NCI-H748 treated with DMSO at 0.1 percent for 48 hours (cell line): ENCODE measurements at regions not wholly inside any gene's neighbourhood (a gene's known extent, or its start where the extent isn't known, plus 50 kb on each side); places are given as distances from the start of the nearest gene placed in this dataset.
"Not testable (repeated sequence)": the region's sequence is repeated elsewhere in the genome, so short reads cannot be mapped to it uniquely, and the experiment has no call there.

Source experiments
- DNase-seq: peaks from one replicate; lab custom pipeline; 2025; lab: John Stamatoyannopoulos, UW

- DNase-seq = no peak
Measured at GRCh38 chr11:101292661-101293240, 163.1 kb upstream of the PGR start.

- DNase-seq = no peak
Measured at GRCh38 chr11:101291279-101291678, 161.7 kb upstream of the PGR start.

- DNase-seq = no peak
Measured at GRCh38 chr11:101288392-101288791, 158.8 kb upstream of the PGR start.

- no peak for DNase-seq
Measured at GRCh38 chr11:101279728-101280127, 150.1 kb upstream of the PGR start.

DNA sequence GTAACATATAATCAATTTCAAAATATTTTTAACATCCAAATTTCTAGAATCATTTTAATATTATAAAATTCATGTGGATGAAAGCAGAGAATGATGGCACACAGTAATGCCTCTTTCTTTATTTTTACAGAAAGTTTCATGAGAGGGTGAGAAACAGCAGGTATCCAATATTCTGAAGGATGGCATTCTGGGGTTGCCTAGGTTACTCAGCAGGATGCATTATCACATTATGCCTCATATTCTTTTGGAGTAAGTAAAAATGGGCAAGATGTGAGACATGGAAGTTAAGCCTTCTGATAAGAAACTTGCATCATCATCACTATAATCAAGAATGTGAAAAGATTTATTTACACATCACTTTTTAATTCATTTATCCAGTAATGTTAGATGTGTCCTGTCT lies 148.7 kb upstream of the PGR start:
- peak; percentile 9 for DNase-seq

DNA sequence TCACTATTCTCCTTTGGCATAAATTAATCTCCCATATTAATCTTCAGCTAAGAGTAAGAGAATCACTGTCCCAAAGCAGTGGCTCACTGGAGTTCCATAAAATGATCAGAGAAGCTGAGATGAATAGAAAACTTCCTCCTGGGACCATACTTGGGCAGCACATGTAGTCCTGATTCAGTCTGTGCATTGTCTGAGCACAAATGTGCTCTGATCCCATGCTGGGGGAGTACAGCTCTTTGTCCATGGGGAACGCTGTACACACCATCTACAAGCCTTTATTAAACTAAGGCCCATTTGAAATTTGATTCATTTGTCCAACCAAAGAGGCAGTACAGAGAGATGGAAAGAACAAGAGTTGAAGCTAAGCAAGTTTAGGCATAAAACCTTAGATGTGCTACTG lies 147.4 kb upstream of the PGR start:
- DNase-seq = no peak

GRCh38 chr11:101269990-101270660 lies 140.5 kb upstream of the PGR start:
- DNase-seq = no peak

- no peak for DNase-seq
Measured at GRCh38 chr11:101269390-101269789, 139.8 kb upstream of the PGR start.

GRCh38 chr11:101267654-101268053 lies 138.0 kb upstream of the PGR start:
- DNase-seq = no peak

DNA sequence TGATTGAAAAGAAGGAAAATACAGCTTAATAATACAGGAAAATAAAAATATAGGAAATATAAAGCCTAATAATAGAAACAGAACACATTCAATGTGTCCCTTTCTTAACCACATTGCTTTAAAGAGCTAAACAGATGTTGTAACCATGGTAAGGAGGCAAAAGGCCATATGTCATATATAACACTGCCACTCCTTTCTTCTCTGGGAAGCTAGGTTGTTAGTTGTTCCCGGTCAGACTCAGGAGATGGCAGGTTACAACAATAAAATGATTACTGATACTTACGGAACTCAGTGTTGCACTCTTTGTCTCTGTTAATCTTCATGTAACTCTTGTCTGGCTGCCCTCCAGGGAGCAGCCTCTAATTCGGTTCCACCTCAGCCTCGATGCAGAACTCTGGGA lies 134.7 kb upstream of the PGR start:
- DNase-seq = no peak

GRCh38 chr11:101262995-101263394 lies 133.4 kb upstream of the PGR start:
- no peak for DNase-seq

- DNase-seq = no peak
Measured at GRCh38 chr11:101262258-101262657, 132.6 kb upstream of the PGR start.

- no peak for DNase-seq
Measured at GRCh38 chr11:101255036-101255435, 125.4 kb upstream of the PGR start.

DNA sequence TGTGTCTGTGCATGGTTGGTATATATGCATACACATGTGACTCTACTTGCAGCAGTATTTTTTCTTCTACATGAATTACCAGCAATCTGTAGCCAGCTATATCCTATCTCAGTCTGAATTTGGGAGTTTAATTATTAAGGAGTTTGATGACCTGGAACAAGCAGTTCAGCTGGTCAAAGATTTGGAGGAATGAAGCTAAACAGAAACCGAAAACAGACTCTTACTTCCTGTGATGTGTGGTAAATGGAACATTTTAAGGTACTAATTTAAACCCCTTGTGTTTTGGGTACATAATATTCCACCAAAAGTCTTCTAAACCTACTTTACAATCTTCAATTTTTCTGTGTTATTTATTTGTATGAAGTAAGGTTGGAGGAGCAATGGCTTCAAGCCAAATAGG lies 124.4 kb upstream of the PGR start:
- no peak for DNase-seq

DNA sequence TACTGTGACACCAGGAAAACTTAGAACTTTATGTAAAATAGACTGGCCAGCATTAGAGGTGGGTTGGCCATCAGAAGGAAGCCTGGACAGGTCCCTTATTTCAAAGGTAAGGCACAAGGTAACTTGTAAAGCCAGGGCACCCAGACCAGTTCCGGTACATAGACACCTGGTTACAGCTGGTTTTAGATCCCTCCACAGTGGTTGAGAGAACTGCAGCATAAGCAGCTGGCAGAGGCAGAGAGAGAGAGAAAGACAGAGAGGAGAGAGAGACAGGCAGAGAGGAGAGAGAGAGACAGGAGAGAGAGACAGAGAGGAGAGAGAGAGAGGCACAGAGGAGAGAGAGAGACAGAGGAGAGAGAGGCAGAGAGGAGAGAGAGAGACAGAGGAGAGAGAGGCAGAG lies 116.0 kb upstream of the PGR start:
- not testable (repeated sequence) for DNase-seq

DNA sequence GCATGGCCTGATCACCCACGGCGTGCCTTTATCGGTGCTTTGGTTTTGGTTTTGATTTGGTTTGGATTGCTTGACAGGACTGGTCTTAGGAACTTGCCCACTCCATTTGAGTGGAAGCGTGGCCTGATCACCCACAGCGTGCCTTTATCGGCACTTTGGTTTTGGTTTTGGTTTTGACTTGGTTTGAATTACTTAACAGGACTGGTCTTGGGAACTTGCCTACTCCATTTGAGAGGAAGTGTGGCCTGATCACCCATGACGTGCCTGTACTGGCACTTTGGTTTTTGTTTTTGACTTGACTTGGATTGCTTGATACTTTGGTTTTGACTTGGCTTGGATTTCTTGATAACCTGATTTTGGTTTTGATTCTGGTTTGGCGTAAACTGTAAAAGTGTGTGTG lies 115.5 kb upstream of the PGR start:
- not testable (repeated sequence) for DNase-seq

GRCh38 chr11:101241160-101241795 lies 111.7 kb upstream of the PGR start:
- no peak for DNase-seq

- DNase-seq = not testable (repeated sequence)
Measured at GRCh38 chr11:101231207-101231834, 101.7 kb upstream of the PGR start.

GRCh38 chr11:101226617-101227016 lies 97.0 kb upstream of the PGR start:
- DNase-seq = no peak

- no peak for DNase-seq
Measured at GRCh38 chr11:101224221-101224620, 94.6 kb upstream of the PGR start.

DNA sequence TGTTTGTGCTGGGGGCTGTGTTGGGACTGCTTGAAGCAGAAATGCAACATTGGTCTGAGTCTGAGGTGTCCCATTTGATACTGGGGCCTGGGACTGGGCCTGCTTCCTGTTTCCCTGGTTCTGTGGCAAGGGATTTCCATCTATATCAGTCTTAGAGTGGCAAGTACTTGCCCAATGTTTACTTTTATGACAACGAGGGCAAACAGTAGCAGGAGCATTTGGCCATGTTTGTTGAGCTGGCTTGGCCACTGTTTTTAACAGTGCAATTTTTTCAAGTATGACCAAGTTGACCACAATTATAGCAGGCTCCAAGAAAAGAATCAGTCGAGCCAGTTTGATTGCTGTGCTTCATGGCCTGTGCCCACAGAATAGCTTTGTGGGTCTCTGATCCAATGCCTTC lies 88.5 kb upstream of the PGR start:
- not testable (repeated sequence) for DNase-seq

DNA sequence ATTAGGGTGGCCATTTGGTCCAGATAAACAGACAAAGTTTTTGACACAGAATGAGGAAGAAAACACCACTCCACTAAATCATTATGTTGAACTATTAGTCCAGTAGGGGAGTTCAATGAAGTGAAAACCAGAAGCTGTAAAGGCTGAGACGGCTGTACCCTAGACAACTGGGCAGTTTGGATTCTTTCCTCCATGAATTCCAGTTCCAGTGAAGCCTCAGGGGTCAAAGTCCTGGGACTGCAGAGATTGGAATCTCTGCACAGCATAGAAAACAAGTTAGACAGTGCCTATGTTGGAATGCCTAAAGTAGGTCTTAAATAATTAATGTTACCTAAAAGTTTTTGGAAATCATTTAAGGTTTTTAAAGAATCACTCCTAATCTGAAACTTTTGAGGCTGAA lies 86.5 kb upstream of the PGR start:
- DNase-seq = not testable (repeated sequence)

- DNase-seq = no peak
Measured at GRCh38 chr11:101215069-101215468, 85.5 kb upstream of the PGR start.
